Neural progenitor cell (in vitro differentiated cells): ENCODE measurements at regions not wholly inside any gene's neighbourhood (a gene's known extent, or its start where the extent isn't known, plus 50 kb on each side); places are given as distances from the start of the nearest gene placed in this dataset.

Experiments
- EZH2 ChIP-seq: fragments of 200-600 bp; sonication (generic); IDR thresholded peaks from 2 replicates; pipeline ENCODE4 v1.6.1; 2017; ENCODE audit warnings: antibody characterized with exemption, mild to moderate bottlenecking, moderate library complexity
- TF ChIP-seq, protein P1 (sequence below): fragments of 200-600 bp; sonication (generic); IDR thresholded peaks from 2 replicates; pipeline ENCODE4 v1.5.1; 2017; ENCODE audit warnings: antibody characterized with exemption, mild to moderate bottlenecking

GRCh38 chr12:107447336-107447735, 238.3 kb upstream of the PWP1 start:
- TF ChIP-seq, protein P1, sequence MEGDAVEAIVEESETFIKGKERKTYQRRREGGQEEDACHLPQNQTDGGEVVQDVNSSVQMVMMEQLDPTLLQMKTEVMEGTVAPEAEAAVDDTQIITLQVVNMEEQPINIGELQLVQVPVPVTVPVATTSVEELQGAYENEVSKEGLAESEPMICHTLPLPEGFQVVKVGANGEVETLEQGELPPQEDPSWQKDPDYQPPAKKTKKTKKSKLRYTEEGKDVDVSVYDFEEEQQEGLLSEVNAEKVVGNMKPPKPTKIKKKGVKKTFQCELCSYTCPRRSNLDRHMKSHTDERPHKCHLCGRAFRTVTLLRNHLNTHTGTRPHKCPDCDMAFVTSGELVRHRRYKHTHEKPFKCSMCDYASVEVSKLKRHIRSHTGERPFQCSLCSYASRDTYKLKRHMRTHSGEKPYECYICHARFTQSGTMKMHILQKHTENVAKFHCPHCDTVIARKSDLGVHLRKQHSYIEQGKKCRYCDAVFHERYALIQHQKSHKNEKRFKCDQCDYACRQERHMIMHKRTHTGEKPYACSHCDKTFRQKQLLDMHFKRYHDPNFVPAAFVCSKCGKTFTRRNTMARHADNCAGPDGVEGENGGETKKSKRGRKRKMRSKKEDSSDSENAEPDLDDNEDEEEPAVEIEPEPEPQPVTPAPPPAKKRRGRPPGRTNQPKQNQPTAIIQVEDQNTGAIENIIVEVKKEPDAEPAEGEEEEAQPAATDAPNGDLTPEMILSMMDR, result no peak
- TF ChIP-seq EZH2, result no peak
